ENCODE measurements at regions not wholly inside any gene's neighbourhood (a gene's known extent, or its start where the extent isn't known, plus 50 kb on each side); places are given as distances from the start of the nearest gene placed in this dataset.

DNA sequence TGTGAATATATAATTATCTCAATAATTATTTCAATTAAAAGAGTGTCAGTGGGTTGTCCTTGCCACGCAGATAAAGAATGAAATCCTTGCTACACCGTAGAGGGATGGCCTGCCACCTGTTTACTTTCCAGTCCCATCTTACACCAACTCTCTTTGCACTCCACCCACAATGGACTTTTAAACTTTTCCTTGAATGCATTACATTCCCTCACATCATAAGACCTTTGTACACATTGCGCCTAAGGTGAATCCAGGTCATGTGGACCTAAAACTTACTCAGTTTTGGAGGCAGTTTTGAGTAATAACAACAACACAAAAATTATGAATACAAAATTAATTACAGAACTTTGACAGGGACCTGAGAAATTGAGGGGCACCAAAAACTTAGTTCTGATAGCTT lies 78.7 kb upstream of the PDE5A start (continued):
- TF ChIP-seq, protein P1, sequence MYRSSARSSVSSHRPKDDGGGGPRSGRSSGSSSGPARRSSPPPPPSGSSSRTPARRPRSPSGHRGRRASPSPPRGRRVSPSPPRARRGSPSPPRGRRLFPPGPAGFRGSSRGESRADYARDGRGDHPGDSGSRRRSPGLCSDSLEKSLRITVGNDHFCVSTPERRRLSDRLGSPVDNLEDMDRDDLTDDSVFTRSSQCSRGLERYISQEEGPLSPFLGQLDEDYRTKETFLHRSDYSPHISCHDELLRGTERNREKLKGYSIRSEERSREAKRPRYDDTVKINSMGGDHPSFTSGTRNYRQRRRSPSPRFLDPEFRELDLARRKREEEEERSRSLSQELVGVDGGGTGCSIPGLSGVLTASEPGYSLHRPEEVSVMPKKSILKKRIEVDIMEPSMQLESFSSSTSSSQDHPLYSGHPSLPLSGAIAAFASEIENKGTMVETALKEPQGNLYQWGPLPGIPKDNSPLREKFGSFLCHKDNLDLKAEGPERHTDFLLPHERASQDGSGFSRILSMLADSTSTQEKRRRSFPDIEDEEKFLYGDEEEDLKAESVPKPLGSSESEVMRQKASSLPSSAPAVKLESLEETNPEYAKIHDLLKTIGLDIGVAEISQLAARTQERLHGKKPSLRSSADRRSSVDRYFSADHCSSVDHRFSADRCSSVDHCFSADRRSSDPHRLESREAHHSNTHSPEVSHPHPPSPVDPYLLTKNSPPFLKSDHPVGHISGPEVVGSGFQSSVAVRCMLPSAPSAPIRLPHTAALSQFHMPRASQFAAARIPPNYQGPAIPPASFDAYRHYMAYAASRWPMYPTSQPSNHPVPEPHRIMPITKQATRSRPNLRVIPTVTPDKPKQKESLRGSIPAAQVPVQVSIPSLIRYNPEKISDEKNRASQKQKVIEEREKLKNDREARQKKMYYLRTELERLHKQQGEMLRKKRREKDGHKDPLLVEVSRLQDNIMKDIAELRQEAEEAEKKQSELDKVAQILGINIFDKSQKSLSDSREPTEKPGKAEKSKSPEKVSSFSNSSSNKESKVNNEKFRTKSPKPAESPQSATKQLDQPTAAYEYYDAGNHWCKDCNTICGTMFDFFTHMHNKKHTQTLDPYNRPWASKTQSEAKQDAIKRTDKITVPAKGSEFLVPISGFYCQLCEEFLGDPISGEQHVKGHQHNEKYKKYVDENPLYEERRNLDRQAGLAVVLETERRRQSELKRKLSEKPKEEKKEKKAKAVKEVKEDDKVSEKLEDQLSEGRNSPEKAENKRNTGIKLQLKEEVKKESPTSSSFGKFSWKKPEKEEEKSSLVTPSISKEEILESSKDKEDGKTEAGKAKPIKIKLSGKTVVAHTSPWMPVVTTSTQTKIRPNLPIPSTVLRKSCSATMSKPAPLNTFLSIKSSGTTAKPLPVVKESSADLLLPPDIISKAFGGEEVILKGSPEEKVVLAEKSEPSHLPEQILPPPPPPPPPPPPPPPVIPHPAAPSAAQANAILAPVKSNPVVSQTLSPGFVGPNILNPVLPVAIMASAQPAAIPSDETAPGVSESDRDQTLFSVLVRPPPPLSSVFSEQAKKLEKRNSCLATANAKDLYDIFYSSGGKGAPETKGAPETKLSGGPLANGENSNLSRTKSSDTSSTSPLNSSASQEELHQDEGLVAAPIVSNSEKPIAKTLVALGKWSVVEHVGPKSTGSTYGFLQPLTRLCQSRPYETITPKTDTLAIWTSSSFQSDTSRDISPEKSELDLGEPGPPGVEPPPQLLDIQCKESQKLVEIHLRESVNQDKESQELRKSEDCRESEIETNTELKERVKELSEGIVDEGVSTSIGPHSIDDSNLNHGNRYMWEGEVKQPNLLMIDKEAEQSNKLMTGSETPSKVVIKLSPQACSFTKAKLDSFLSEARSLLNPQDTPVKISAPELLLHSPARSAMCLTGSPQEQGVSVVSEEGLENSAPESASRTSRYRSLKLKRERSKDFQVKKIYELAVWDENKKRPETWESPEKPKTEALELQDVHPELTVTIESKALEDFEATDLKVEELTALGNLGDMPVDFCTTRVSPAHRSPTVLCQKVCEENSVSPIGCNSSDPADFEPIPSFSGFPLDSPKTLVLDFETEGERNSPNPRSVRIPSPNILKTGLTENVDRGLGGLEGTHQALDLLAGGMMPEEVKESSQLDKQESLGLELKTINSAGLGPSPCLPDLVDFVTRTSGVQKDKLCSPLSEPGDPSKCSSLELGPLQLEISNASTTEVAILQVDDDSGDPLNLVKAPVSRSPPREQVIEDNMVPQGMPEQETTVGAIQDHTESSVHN (CRISPR knock-in tag; IDR thresholded peaks at IDR 0.05) = no peak
- no peak for TF ChIP-seq REL (CRISPR knock-in tag; conservative IDR thresholded peaks at IDR 0.05)
- TF ChIP-seq, protein P2, sequence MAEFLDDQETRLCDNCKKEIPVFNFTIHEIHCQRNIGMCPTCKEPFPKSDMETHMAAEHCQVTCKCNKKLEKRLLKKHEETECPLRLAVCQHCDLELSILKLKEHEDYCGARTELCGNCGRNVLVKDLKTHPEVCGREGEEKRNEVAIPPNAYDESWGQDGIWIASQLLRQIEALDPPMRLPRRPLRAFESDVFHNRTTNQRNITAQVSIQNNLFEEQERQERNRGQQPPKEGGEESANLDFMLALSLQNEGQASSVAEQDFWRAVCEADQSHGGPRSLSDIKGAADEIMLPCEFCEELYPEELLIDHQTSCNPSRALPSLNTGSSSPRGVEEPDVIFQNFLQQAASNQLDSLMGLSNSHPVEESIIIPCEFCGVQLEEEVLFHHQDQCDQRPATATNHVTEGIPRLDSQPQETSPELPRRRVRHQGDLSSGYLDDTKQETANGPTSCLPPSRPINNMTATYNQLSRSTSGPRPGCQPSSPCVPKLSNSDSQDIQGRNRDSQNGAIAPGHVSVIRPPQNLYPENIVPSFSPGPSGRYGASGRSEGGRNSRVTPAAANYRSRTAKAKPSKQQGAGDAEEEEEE (CRISPR knock-in tag; IDR thresholded peaks at IDR 0.05; ENCODE audit: borderline replicate concordance) = no peak
- no peak for TF ChIP-seq PAF1 (CRISPR knock-in tag; IDR thresholded peaks at IDR 0.05)
- peak; percentile 15 for TF ChIP-seq SKI (IDR thresholded peaks at IDR 0.05; ENCODE audit: partially characterized antibody)
- TF ChIP-seq ZNF607 (CRISPR knock-in tag; IDR thresholded peaks at IDR 0.05; ENCODE audit: borderline replicate concordance) = no peak
- TF ChIP-seq ZNF569 (CRISPR knock-in tag; IDR thresholded peaks at IDR 0.05; ENCODE audit: borderline replicate concordance) = no peak
- no peak for TF ChIP-seq TOPORS (CRISPR knock-in tag; IDR thresholded peaks at IDR 0.05)
- no peak for TF ChIP-seq POLR2A (IDR thresholded peaks at IDR 0.05; ENCODE audit: insufficient read depth in 1 of 2, low read depth in 2 of 2, low read length in 2 of 2)
- TF ChIP-seq ZNF292 (CRISPR knock-in tag; IDR thresholded peaks at IDR 0.05; ENCODE audit: borderline replicate concordance, low read depth) = no peak
- peak; percentile 87 for TF ChIP-seq ZNF644 (CRISPR knock-in tag; IDR thresholded peaks at IDR 0.05; ENCODE audit: low read depth)
- no peak for TF ChIP-seq ATF7 (IDR thresholded peaks at IDR 0.05)
- no peak for TF ChIP-seq ATF7 (CRISPR knock-in tag; IDR thresholded peaks at IDR 0.05)
- TF ChIP-seq, protein P3, sequence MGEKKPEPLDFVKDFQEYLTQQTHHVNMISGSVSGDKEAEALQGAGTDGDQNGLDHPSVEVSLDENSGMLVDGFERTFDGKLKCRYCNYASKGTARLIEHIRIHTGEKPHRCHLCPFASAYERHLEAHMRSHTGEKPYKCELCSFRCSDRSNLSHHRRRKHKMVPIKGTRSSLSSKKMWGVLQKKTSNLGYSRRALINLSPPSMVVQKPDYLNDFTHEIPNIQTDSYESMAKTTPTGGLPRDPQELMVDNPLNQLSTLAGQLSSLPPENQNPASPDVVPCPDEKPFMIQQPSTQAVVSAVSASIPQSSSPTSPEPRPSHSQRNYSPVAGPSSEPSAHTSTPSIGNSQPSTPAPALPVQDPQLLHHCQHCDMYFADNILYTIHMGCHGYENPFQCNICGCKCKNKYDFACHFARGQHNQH (CRISPR knock-in tag; IDR thresholded peaks at IDR 0.05) = 0 out of 2 replicates have a peak, but pooled peaks have one; percentile 41
- TF ChIP-seq ZMYM4 (CRISPR knock-in tag; IDR thresholded peaks at IDR 0.05) = peak; percentile 65
- TF ChIP-seq ZNF136 (CRISPR knock-in tag; IDR thresholded peaks at IDR 0.05; ENCODE audit: low read depth) = no peak
- peak; percentile 46 for TF ChIP-seq ASH2L (IDR thresholded peaks at IDR 0.05; ENCODE audit: insufficient read length, low read depth, low read length)
- peak; percentile 80 for TF ChIP-seq POGZ (CRISPR knock-in tag; IDR thresholded peaks at IDR 0.05)
- TF ChIP-seq MTF1 (CRISPR knock-in tag; IDR thresholded peaks at IDR 0.05) = peak; percentile 95
- no peak for TF ChIP-seq TOE1 (CRISPR knock-in tag; IDR thresholded peaks at IDR 0.05)
- TF ChIP-seq, protein P4, sequence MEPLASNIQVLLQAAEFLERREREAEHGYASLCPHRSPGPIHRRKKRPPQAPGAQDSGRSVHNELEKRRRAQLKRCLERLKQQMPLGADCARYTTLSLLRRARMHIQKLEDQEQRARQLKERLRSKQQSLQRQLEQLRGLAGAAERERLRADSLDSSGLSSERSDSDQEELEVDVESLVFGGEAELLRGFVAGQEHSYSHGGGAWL (CRISPR knock-in tag; IDR thresholded peaks at IDR 0.05) = no peak
